ENCODE measurements at regions not wholly inside any gene's neighbourhood (a gene's known extent, or its start where the extent isn't known, plus 50 kb on each side); places are given as distances from the start of the nearest gene placed in this dataset.

DNA sequence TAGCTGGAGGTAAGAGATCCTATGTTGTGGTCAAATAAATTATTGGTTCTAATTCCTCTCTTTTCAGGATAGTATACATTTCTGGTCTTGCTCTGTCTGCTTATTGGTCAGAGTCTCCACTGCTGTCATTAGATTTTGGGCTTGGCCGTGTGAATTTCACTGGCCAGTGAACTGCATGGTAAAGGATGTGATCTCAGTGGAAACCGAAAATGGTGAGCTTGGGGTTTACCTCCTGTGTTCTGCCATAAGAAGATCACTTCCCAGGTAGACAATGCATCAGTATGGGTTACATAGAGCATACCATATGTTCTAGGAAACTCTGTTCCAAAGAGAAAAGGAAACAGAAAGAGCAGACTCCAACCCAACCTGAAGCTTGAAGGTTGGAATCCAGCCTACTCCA is 1123.3 kb upstream of the B3GALT2 start:
- H3K9me3 ChIP-seq (ENCODE audit: low read length) = no peaks in the 10 kb centered on the region
- H3K27me3 ChIP-seq (ENCODE audit: control insufficient read depth in 1 of 2, insufficient read depth in 2 of 2, low read length in 2 of 2) = no peaks in the 10 kb centered on the region
- no peak overlapping the region for H3K4me3 ChIP-seq (ENCODE audit: low read depth in 1 of 2, low read length in 2 of 2)
- H3K9ac ChIP-seq (ENCODE audit: low read length) = no peak overlapping the region
- H3K27ac ChIP-seq (ENCODE audit: low read depth, low read length) = no peak overlapping the region
- H3K4me1 ChIP-seq (ENCODE audit: insufficient read depth, low read length) = no peaks in the 10 kb centered on the region
- no peaks in the 10 kb centered on the region for H3K36me3 ChIP-seq (ENCODE audit: insufficient read depth, low read length)

DNA sequence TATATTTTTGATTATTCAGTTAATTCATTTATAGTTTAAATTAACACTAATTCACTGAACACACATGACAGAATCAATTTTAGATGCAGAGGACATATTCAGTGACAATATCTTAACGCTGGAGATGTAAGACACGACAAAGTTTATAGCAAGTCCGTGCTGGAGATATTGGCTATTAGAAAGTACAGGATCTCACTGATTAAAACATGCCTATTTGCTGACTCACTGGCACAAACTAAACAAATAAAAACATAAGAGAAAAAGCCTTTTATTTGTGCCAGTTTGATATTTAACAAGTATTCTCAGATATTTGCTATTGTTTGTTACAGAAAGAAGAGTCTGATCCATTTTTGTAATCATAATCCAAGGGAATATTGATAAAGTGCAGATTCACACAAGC is 1122.9 kb upstream of the B3GALT2 start:
- Histone ChIP-seq H3K27ac (ENCODE audit: low read depth, low read length) (no peak overlapping the region), H3K9ac (ENCODE audit: low read length) (no peak overlapping the region), H3K27me3 (ENCODE audit: control insufficient read depth in 1 of 2, insufficient read depth in 2 of 2, low read length in 2 of 2) (no peaks in the 10 kb centered on the region), H3K9me3 (ENCODE audit: low read length) (no peaks in the 10 kb centered on the region), H3K4me3 (ENCODE audit: low read depth in 1 of 2, low read length in 2 of 2) (no peak overlapping the region), H3K4me1 (ENCODE audit: insufficient read depth, low read length) (no peaks in the 10 kb centered on the region), H3K36me3 (ENCODE audit: insufficient read depth, low read length) (no peaks in the 10 kb centered on the region)

GRCh38 chr1:194300776-194301175 is 1114.4 kb upstream of the B3GALT2 start:
- H3K27ac ChIP-seq (ENCODE audit: low read depth, low read length) = no peak overlapping the region

DNA sequence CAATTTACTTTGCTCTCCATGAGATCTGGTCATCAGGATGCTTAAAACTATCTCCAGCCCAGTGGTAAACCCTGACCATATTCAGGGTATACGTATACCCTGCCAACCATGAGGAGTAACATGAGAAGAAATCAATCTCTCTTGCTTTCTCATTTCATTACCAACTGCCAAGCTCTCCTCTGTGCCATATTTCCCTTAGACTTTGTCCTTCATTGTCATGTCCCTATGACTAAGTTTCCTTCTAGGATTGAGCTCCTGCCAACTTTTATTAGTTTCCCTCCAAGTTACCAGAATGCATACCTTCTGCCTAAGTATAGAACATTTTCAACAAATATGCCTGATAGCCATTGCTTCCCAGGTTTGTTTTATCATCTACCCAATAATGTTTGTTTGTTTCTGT is 1113.9 kb upstream of the B3GALT2 start:
- Histone ChIP-seq H3K9ac (ENCODE audit: low read length) (no peak overlapping the region), H3K27ac (ENCODE audit: low read depth, low read length) (no peak overlapping the region), H3K9me3 (ENCODE audit: low read length) (no peaks in the 10 kb centered on the region), H3K4me1 (ENCODE audit: insufficient read depth, low read length) (no peaks in the 10 kb centered on the region), H3K4me3 (ENCODE audit: low read depth in 1 of 2, low read length in 2 of 2) (no peak overlapping the region), H3K36me3 (ENCODE audit: insufficient read depth, low read length) (no peaks in the 10 kb centered on the region), H3K27me3 (ENCODE audit: control insufficient read depth in 1 of 2, insufficient read depth in 2 of 2, low read length in 2 of 2) (no peaks in the 10 kb centered on the region)

More at GRCh38 chr1:194300776-194301175, 1114.4 kb upstream of the B3GALT2 start:
- Histone ChIP-seq H3K27me3 (ENCODE audit: control insufficient read depth in 1 of 2, insufficient read depth in 2 of 2, low read length in 2 of 2) (no peaks in the 10 kb centered on the region), H3K9me3 (ENCODE audit: low read length) (no peaks in the 10 kb centered on the region), H3K9ac (ENCODE audit: low read length) (no peak overlapping the region), H3K4me3 (ENCODE audit: low read depth in 1 of 2, low read length in 2 of 2) (no peak overlapping the region), H3K36me3 (ENCODE audit: insufficient read depth, low read length) (no peaks in the 10 kb centered on the region), H3K4me1 (ENCODE audit: insufficient read depth, low read length) (no peaks in the 10 kb centered on the region)

- Histone ChIP-seq H3K4me3 (ENCODE audit: low read depth in 1 of 2, low read length in 2 of 2) (no peak overlapping the region), H3K4me1 (ENCODE audit: insufficient read depth, low read length) (no peaks in the 10 kb centered on the region), H3K9ac (ENCODE audit: low read length) (no peak overlapping the region), H3K9me3 (ENCODE audit: low read length) (no peaks in the 10 kb centered on the region), H3K27ac (ENCODE audit: low read depth, low read length) (no peak overlapping the region), H3K27me3 (ENCODE audit: control insufficient read depth in 1 of 2, insufficient read depth in 2 of 2, low read length in 2 of 2) (no peaks in the 10 kb centered on the region), H3K36me3 (ENCODE audit: insufficient read depth, low read length) (no peaks in the 10 kb centered on the region)
Measured at GRCh38 chr1:194298007-194298598, 1111.7 kb upstream of the B3GALT2 start.

DNA sequence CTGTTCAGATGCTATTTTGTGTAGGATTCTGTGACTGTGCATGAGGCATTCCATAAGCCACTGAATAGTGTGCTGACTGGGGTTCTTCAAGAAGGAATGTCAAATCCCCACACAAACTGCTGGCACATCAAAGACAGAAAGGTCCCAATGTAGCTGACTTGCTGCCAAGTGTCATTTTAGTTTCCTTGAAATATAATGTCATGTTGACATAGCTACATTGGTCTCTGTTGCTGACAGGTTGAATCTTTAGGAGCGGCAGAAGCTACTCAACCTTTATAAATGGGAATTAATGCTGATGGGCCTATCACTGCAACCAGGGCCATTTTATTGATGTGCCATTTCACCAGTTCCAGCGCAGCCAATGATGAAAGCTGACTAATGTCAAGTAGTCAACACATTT is 1110.7 kb upstream of the B3GALT2 start:
- no peaks in the 10 kb centered on the region for H3K27me3 ChIP-seq (ENCODE audit: control insufficient read depth in 1 of 2, insufficient read depth in 2 of 2, low read length in 2 of 2)
- H3K36me3 ChIP-seq (ENCODE audit: insufficient read depth, low read length) = no peaks in the 10 kb centered on the region
- H3K27ac ChIP-seq (ENCODE audit: low read depth, low read length) = no peak overlapping the region
- no peaks in the 10 kb centered on the region for H3K9me3 ChIP-seq (ENCODE audit: low read length)
- H3K4me3 ChIP-seq (ENCODE audit: low read depth in 1 of 2, low read length in 2 of 2) = no peak overlapping the region
- H3K9ac ChIP-seq (ENCODE audit: low read length) = no peak overlapping the region
- H3K4me1 ChIP-seq (ENCODE audit: insufficient read depth, low read length) = no peaks in the 10 kb centered on the region

DNA sequence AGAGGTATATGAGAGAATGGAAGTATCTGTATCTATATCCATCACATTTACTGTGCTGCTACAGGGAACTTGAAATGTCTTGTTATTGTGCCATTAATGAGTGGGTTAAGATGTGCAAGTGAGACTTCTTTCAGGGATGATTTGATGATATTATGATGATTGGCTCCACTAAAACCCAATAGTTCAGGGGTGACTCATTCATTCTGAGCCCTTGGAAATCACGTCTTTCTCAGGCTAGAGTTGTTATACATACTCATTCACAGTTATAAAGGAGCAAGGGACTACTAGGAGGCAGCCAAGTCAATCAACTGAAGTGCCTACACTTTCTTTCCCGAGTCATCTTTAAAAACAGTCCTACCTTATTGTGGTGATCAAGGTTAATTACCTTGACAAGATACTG is 1109.8 kb upstream of the B3GALT2 start:
- H3K27me3 ChIP-seq (ENCODE audit: control insufficient read depth in 1 of 2, insufficient read depth in 2 of 2, low read length in 2 of 2) = no peaks in the 10 kb centered on the region

DNA sequence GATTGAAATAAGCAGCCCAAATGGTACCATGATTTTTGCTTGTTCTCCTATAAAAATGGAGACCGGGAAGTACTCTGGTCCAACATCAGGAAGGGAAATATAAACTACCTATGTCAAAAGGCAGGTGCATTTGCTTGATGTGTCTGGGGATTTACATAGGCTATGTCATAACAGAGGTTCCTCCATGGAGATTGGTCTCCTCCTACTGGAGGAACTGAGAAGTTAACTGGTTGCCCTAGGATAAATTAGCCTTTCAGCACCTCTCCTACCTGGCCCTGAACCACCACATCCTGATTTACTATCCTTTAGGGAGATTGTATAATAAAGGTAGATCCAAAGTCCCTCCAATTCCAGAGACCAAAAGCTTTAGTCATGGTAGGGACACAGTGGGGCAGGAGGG is 1109.3 kb upstream of the B3GALT2 start:
- Histone ChIP-seq H3K4me1 (ENCODE audit: insufficient read depth, low read length) (no peaks in the 10 kb centered on the region), H3K9me3 (ENCODE audit: low read length) (no peaks in the 10 kb centered on the region), H3K36me3 (ENCODE audit: insufficient read depth, low read length) (no peaks in the 10 kb centered on the region), H3K9ac (ENCODE audit: low read length) (no peak overlapping the region), H3K27me3 (ENCODE audit: control insufficient read depth in 1 of 2, insufficient read depth in 2 of 2, low read length in 2 of 2) (no peaks in the 10 kb centered on the region), H3K27ac (ENCODE audit: low read depth, low read length) (no peak overlapping the region), H3K4me3 (ENCODE audit: low read depth in 1 of 2, low read length in 2 of 2) (no peak overlapping the region)

More for the DNA sequence above, 1109.8 kb upstream of the B3GALT2 start:
- Histone ChIP-seq H3K4me3 (ENCODE audit: low read depth in 1 of 2, low read length in 2 of 2) (no peak overlapping the region), H3K4me1 (ENCODE audit: insufficient read depth, low read length) (no peaks in the 10 kb centered on the region), H3K36me3 (ENCODE audit: insufficient read depth, low read length) (no peaks in the 10 kb centered on the region), H3K27ac (ENCODE audit: low read depth, low read length) (no peak overlapping the region), H3K9ac (ENCODE audit: low read length) (no peak overlapping the region), H3K9me3 (ENCODE audit: low read length) (no peaks in the 10 kb centered on the region)

DNA sequence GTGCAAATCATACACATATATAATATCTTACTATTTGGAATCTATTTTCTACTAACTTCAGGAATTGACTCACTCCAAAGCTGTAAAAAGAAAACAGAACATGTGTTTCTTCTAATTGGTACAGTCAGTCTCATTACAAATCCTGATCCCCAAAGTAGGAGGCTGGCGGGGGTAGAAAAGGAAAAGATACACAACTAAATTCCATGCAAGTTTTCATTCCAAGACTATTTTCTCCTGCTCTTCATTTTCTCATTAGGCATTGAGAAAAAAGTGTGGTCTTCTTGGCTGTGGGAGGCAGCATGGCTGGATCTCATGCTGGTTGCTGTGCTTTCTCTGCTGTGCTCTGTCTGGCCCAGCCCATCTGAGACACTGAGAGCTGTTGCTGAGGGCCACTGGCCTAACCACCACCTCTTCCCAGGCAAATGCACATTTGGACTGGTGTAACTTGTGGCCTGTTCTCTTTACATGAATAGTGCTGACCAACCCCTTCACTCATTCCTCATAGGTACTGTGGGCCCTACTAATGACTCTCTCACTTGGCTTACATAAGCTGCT is 1107.5 kb upstream of the B3GALT2 start:
- Histone ChIP-seq H3K9me3 (ENCODE audit: low read length) (no peaks in the 10 kb centered on the region), H3K4me1 (ENCODE audit: insufficient read depth, low read length) (no peaks in the 10 kb centered on the region), H3K9ac (ENCODE audit: low read length) (no peak overlapping the region), H3K27me3 (ENCODE audit: control insufficient read depth in 1 of 2, insufficient read depth in 2 of 2, low read length in 2 of 2) (no peaks in the 10 kb centered on the region), H3K36me3 (ENCODE audit: insufficient read depth, low read length) (no peaks in the 10 kb centered on the region), H3K27ac (ENCODE audit: low read depth, low read length) (no peak overlapping the region), H3K4me3 (ENCODE audit: low read depth in 1 of 2, low read length in 2 of 2) (no peak overlapping the region)

DNA sequence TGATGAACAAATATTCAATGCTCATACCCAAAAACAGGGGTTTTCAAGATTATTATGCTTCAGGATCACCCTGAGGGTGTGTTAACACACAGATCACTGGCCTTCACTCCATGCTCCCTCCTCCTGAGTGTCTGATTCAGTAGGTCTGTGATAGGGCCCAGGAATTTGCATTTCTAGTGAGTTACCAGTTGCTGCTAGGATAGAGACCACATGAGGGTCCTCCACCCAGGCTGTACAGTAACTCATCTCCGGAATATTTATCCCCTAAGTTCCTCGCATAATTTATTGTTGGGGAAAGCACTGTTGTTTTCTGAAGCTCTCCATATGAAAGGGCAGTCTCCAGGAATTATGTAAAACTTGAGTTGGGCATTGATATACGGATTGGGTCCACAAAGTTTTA is 1106.6 kb upstream of the B3GALT2 start:
- H3K9ac ChIP-seq (ENCODE audit: low read length) = no peak overlapping the region
- H3K9me3 ChIP-seq (ENCODE audit: low read length) = no peaks in the 10 kb centered on the region
- no peak overlapping the region for H3K4me3 ChIP-seq (ENCODE audit: low read depth in 1 of 2, low read length in 2 of 2)
- no peaks in the 10 kb centered on the region for H3K4me1 ChIP-seq (ENCODE audit: insufficient read depth, low read length)
- H3K27me3 ChIP-seq (ENCODE audit: control insufficient read depth in 1 of 2, insufficient read depth in 2 of 2, low read length in 2 of 2) = no peaks in the 10 kb centered on the region
- no peak overlapping the region for H3K27ac ChIP-seq (ENCODE audit: low read depth, low read length)
- no peaks in the 10 kb centered on the region for H3K36me3 ChIP-seq (ENCODE audit: insufficient read depth, low read length)

DNA sequence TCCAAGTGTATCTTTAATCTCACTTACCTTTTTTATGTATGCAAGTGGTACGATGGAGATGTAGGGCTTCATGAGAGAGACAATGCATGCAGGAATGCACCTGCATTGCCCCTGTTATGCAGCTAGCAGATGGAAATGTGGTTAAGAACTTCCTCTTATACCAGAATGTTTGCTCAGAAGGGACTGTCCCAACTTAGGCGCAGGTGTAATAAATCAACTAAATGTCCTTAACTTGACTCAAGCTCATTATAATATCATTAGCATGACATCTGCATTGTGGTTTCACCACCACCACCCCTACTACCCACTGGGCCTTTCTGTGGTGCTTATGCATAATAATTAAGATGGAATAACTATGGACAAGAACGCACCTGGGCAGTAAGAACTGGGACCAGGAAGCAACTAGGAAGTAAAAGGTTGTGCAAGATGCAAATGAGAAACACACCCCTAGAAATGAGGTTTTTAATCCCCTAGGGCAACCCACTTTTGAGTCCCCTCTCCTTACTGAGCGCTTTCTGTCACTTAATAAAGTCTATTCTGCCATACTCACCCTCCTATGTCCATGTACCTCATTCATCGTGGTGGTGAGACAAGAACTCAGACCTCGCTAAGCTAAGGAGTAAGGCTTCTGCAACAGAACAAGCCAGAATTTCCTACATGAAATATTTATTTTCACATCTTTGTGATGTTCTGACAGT is 1103.3 kb upstream of the B3GALT2 start:
- no peak overlapping the region for H3K27ac ChIP-seq (ENCODE audit: low read depth, low read length)
- H3K36me3 ChIP-seq (ENCODE audit: insufficient read depth, low read length) = no peaks in the 10 kb centered on the region

DNA sequence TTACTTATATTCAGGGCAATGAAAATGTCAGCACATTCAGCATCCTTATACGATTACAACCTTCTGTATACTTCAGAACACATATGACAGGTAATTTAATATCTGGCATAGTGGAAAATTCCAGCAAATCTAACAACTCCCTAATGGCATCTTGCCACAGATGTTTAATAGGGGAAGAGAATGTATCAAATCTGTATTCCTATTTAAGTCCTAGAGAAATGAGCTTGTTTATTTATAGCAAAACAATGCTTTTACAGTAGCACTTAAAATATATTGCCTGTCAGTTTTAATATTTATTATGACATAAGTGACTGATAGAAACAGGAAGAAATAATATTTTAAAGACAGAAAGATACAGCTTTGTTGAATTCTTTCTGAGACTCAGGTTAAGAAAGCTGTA is 1101.8 kb upstream of the B3GALT2 start:
- Histone ChIP-seq H3K9ac (ENCODE audit: low read length) (no peak overlapping the region), H3K4me3 (ENCODE audit: low read depth in 1 of 2, low read length in 2 of 2) (no peak overlapping the region), H3K36me3 (ENCODE audit: insufficient read depth, low read length) (no peaks in the 10 kb centered on the region), H3K4me1 (ENCODE audit: insufficient read depth, low read length) (no peaks in the 10 kb centered on the region), H3K27me3 (ENCODE audit: control insufficient read depth in 1 of 2, insufficient read depth in 2 of 2, low read length in 2 of 2) (no peaks in the 10 kb centered on the region), H3K9me3 (ENCODE audit: low read length) (no peaks in the 10 kb centered on the region), H3K27ac (ENCODE audit: low read depth, low read length) (no peak overlapping the region)

More for the DNA sequence above, 1103.3 kb upstream of the B3GALT2 start:
- no peaks in the 10 kb centered on the region for H3K9me3 ChIP-seq (ENCODE audit: low read length)
- H3K27me3 ChIP-seq (ENCODE audit: control insufficient read depth in 1 of 2, insufficient read depth in 2 of 2, low read length in 2 of 2) = no peaks in the 10 kb centered on the region
- H3K9ac ChIP-seq (ENCODE audit: low read length) = no peak overlapping the region
- no peak overlapping the region for H3K4me3 ChIP-seq (ENCODE audit: low read depth in 1 of 2, low read length in 2 of 2)
- H3K4me1 ChIP-seq (ENCODE audit: insufficient read depth, low read length) = no peaks in the 10 kb centered on the region

All from muscle layer of colon (tissue), 2 donors.